ENCODE measurements at regions not wholly inside any gene's neighbourhood (a gene's known extent, or its start where the extent isn't known, plus 50 kb on each side); places are given as distances from the start of the nearest gene placed in this dataset.
A peak's percentile ranks its signal among the peaks of the same experiment; 100 is the strongest.
"Not testable (repeated sequence)": the region's sequence is repeated elsewhere in the genome, so short reads cannot be mapped to it uniquely, and the experiment has no call there.

GRCh38 chr2:192536922-192537624 lies 342.3 kb upstream of the TMEFF2 start:
- DNase-seq = no peak

- DNase-seq = no peak
Observed at GRCh38 chr2:192535956-192536921, 341.5 kb upstream of the TMEFF2 start.

DNA sequence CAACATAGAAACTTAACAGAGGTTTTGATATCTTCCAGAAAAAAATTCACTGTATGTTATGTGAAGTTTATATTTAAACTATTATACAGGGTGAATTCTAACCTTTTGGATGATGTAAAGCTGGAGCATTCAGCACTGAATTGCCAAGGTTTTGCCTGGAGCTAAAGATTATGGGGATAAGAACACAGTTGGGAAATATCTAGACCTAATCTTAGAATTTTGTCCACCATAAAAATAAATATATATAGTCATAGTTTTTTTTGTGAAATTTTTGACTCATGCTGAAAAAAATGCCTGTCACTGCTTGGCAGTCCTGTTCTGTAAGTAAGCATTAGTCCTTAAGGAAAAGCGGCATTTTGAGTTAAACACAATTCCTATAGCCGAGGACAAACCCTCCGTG lies 339.3 kb upstream of the TMEFF2 start:
- DNase-seq = no peak

GRCh38 chr2:192524642-192525251 lies 330.0 kb upstream of the TMEFF2 start:
- not testable (repeated sequence) for DNase-seq

GRCh38 chr2:192524214-192524613 lies 329.5 kb upstream of the TMEFF2 start:
- not testable (repeated sequence) for DNase-seq

GRCh38 chr2:192515937-192516336 lies 321.2 kb upstream of the TMEFF2 start:
- no peak for DNase-seq

GRCh38 chr2:192513575-192513974 lies 318.8 kb upstream of the TMEFF2 start:
- DNase-seq = no peak

DNA sequence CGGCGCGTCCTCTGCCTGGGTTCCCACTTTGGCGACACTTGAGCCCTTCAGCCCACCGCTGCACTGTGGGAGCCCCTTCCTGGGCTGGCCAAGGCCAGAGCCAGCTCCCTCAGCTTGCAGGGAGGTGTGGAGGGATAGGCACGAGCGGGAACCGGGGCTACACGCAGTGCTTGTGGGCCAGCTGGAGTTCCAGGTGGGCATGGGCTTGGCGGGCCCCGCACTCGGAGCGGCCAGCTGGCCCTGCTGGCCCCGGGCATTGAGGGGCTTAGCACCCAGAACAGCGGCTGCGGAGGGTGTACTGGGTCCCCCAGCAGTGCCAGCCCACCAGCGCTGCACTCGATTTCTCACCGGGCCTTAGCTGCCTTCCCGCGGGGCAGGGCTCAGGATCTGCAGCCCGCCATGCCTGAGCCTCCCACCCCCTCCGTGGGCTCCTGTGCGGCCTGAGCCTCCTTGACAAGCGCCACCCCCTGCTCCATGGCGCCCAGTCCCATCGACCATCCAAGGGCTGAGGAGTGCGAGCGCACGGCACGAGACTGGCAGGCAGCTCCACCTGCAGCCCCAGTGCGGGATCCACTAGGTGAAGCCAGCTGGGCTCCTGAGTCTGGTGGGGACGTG lies 313.2 kb upstream of the TMEFF2 start:
- not testable (repeated sequence) for DNase-seq

GRCh38 chr2:192500550-192501200 lies 305.9 kb upstream of the TMEFF2 start:
- DNase-seq = peak; percentile 29

DNA sequence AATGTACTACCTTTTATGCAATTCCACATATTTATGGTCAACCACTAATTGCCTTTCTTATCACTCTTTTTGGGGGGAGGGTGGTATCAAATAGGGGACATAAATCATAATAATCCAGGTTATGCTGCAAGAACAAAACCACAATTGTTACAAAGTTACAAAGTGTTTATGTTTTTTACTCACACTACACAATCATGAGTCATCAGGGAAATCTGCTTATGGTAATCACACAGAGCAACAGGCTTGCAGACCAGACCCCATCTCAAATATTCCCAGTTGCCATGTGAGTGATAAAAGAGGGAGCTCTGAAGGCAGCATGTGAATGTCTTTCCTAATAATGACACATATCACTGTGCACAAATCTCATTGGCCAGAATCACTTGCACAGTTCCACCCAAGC lies 304.7 kb upstream of the TMEFF2 start:
- no peak for DNase-seq

GRCh38 chr2:192498747-192499146 lies 304.0 kb upstream of the TMEFF2 start:
- no peak for DNase-seq

GRCh38 chr2:192488158-192488557 lies 293.4 kb upstream of the TMEFF2 start:
- not testable (repeated sequence) for DNase-seq

- no peak for DNase-seq
Observed at GRCh38 chr2:192487636-192488035, 292.9 kb upstream of the TMEFF2 start.

- no peak for DNase-seq
Observed at GRCh38 chr2:192484903-192485302, 290.2 kb upstream of the TMEFF2 start.

- DNase-seq = no peak
Observed at GRCh38 chr2:192480984-192481383, 286.3 kb upstream of the TMEFF2 start.

DNA sequence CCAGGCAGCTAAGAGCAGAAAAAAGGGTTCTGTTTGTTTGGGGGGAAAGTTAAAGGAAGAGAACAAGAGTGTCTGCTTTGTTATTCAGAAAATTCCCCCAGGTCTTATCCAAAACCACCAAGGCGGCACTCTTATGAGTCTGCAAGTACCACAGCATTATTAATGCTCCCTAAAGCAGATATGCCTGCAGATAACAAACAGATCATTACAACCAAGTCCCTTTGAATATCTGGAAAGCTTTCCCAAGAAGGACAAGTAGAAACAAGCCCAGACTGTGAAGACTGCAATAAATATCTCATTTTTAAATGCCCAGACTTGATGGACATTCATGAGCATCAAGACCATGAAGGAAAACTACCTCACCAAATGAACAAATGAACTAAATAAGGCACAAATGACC lies 278.6 kb upstream of the TMEFF2 start:
- no peak for DNase-seq

- no peak for DNase-seq
Observed at GRCh38 chr2:192471982-192472381, 277.2 kb upstream of the TMEFF2 start.

DNA sequence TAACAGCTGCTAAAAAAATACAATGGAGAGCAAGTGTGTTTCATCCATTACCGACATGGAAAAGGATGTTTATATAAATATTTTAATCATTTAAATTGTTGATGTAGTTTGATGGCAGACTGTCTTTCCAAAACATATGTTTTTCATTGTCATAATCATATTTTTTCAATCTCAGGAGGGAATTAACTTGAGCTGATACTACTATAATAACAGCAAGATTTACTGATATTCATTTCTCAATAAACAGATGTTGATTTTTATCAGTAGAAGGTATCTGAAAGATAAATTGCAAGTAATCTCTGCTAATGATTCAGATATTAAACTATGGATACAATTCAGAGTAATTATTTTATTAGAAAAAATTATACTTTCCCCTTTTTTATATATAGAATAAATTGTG lies 274.9 kb upstream of the TMEFF2 start:
- no peak for DNase-seq

DNA sequence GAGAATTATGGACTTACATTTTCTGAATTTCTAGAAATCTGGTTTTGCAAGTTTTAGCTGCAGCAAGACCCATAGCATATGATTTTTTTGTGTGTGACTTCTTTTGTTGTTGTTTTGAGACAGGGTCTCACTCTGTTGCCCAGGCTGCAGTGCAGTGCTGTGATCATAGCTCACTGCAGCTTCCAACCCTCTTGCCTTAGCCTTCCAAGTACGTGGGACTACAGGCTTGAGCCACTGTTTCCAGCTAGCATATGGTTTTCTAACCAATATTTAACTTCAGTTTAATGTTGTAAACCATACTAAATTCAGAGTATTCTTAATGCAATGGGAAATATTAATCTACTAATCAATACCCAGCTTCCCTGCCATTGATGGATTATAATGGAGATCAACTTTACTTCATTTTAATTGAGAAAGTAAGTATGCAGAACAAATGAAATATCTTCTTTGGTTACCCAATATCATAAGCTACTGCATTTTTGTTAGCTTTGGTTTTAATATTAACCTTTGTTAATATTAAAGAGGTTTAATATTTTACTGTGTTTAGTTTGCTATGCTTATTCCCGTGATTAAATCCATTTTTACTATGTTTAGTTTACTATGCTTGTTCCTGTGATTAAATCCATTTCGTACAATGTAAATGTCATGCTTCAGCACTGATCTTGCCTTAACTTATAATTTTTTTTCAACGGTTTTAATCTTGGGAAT lies 273.4 kb upstream of the TMEFF2 start:
- no peak for DNase-seq

DNA sequence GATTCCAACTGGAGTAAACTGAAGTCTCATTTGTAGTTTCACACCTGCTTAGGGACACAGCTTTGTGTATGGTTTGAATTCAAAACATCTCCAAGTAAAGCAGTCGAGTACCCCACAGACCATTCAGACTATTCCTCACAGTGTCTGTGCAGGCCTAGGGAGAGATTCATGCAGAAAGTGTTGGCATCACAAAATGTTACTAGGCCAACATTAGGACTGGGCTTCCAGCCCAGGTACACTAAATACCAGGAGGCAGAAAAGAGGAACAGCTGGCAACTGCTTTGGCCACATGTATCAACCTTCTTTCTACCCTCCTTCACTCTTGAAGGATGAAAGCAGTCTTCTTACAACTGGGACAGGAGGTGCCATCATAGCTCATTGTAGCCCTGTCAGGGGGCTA lies 270.4 kb upstream of the TMEFF2 start:
- no peak for DNase-seq

DNA sequence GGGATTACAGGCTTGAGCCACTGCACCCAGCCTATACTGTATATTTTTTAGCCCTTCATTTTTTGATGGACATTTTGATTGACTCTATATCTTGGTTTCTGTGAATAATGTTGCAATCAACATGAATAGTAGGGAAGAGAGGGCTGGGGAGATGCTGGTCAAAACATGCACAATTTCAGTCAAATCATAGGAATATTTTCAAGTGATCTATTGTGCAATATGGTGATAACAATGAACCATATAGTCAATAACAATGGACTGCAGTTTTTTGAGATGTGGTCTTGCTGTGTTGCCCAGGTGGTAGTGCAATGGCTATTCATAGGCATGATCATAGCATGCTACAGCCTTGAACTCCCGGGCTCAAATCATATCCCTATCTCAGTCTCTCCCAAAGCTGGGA lies 264.7 kb upstream of the TMEFF2 start:
- DNase-seq = no peak

- no peak for DNase-seq
Observed at GRCh38 chr2:192448881-192449280, 254.1 kb upstream of the TMEFF2 start.

Measured in stimulated activated CD8-positive, alpha-beta memory T cell treated with anti-CD3 and anti-CD28 coated beads, Interleukin-4, amount 100 ng/mL, for 48 hours (primary cell).